Caco-2 (cell line): ENCODE measurements at regions not wholly inside any gene's neighbourhood (a gene's known extent, or its start where the extent isn't known, plus 50 kb on each side); places are given as distances from the start of the nearest gene placed in this dataset.

Experiments
- BruUV-seq: library from RNA; stranded (reverse); fragments of 400-500 nt; replicated peaks from 2 replicates; lab custom pipeline; 2021; lab: Mats Ljungman, UMichigan
- CTCF ChIA-PET: fragments of 300-600 bp; sonication (Branson Sonifier 250); formaldehyde crosslinking; loops from one replicate; lab custom pipeline; 2022; ENCODE audit warnings: antibody characterized with exemption; lab: Charles Lee
- POLR2A ChIA-PET: fragments of 300-600 bp; sonication (Branson Sonifier 250); formaldehyde crosslinking; loops from one replicate; lab custom pipeline; 2022; ENCODE audit warnings: antibody characterized with exemption; lab: Charles Lee
- DNase-seq, 2 experiments: peaks; one replicate each; pipeline versions ENCODE4 v3.0.0 to v3.0.0-alpha.2; 2020 to 2022
- H3K27me3 ChIP-seq: replicated peaks from 2 replicates; pipeline ENCODE4 v1.6.0; 2011; ENCODE audit warnings: low read length; ENCODE audit not compliant: control insufficient read depth, insufficient read depth
- H3K36me3 ChIP-seq: 2 replicates; pipeline ENCODE4 v1.5.1; 2011; ENCODE audit warnings: low read length; ENCODE audit not compliant: control insufficient read depth, insufficient read depth
- H3K4me1 ChIP-seq: fragments of 250-450 bp; sonication (Bioruptor Pico); 2 replicates; pipeline ENCODE4 v1.5.1; 2020; ENCODE audit warnings: mild to moderate bottlenecking
- H3K4me3 ChIP-seq: 2 replicates; pipeline ENCODE4 v1.5.1; 2011; ENCODE audit warnings: low read depth, mild to moderate bottlenecking, control low read depth, low read length
- H3K9me3 ChIP-seq: fragments of 250-450 bp; sonication (Bioruptor Pico); 2 replicates; pipeline ENCODE4 v1.5.1; 2020; ENCODE audit warnings: mild to moderate bottlenecking, moderate library complexity
- H3K27ac Mint-ChIP-seq: one replicate; pipeline ENCODE4 v1.8.0; 2022; ENCODE audit warnings: mixed read lengths; ENCODE audit not compliant: unreplicated experiment
- H3K27me3 Mint-ChIP-seq: one replicate; pipeline ENCODE4 v1.8.0; 2022; ENCODE audit warnings: mixed read lengths; ENCODE audit not compliant: insufficient read depth, unreplicated experiment
- H3K36me3 Mint-ChIP-seq: one replicate; pipeline ENCODE4 v1.8.0; 2022; ENCODE audit warnings: mild to moderate bottlenecking, mixed read lengths; ENCODE audit not compliant: insufficient read depth, unreplicated experiment
- H3K4me1 Mint-ChIP-seq: one replicate; pipeline ENCODE4 v1.8.0; 2022; ENCODE audit warnings: low read depth, mixed read lengths; ENCODE audit not compliant: unreplicated experiment
- H3K4me3 Mint-ChIP-seq: one replicate; pipeline ENCODE4 v1.8.0; 2022; ENCODE audit warnings: mild to moderate bottlenecking, moderate library complexity, mixed read lengths; ENCODE audit not compliant: unreplicated experiment
- H3K9me3 Mint-ChIP-seq: one replicate; pipeline ENCODE4 v1.8.0; 2022; ENCODE audit warnings: mixed read lengths; ENCODE audit not compliant: unreplicated experiment
- intact Hi-C: fragments of 100-400 bp; cut with micrococcal nuclease; formaldehyde crosslinking; loops from one replicate; pipeline ENCODE4 v1.10.0; 2022; ENCODE audit not compliant: unreplicated experiment
- TF ChIP-seq, protein P1 (sequence below), 2 experiments: fragments of 200-600 bp in 1 of 2; IDR thresholded peaks; 1 replicate in 1 of 2; 2 replicates in 1 of 2; pipeline versions ENCODE4 v1.5.1 to v1.8.0; 2011 to 2022; ENCODE audit warnings: antibody characterized with exemption in 1 of 2, control low read depth in 1 of 2, inconsistent platforms in 1 of 2, low read depth in 1 of 2, low read length in 1 of 2, mild to moderate bottlenecking in 1 of 2, moderate library complexity in 1 of 2; ENCODE audit not compliant: insufficient read depth in 1 of 2, severe bottlenecking in 1 of 2, unreplicated experiment in 1 of 2

GRCh38 chr6:25150031-25150430, 129.1 kb upstream of the CARMIL1 start:
- no TSS peak for BruUV-seq

GRCh38 chr6:25150863-25151262, 128.3 kb upstream of the CARMIL1 start:
- Histone ChIP-seq H3K27me3 (no peaks in the 10 kb centered on the region), H3K4me1 (peaks cover 26% of the 10 kb centered on the region), H3K36me3 (no peaks in the 10 kb centered on the region; the same call in 1 of the 2 replicates), H3K4me3 (no peak overlapping the region), H3K9me3 (peaks cover 7% of the 10 kb centered on the region; the same call in 1 of the 2 replicates)
- TF ChIP-seq, protein P1, sequence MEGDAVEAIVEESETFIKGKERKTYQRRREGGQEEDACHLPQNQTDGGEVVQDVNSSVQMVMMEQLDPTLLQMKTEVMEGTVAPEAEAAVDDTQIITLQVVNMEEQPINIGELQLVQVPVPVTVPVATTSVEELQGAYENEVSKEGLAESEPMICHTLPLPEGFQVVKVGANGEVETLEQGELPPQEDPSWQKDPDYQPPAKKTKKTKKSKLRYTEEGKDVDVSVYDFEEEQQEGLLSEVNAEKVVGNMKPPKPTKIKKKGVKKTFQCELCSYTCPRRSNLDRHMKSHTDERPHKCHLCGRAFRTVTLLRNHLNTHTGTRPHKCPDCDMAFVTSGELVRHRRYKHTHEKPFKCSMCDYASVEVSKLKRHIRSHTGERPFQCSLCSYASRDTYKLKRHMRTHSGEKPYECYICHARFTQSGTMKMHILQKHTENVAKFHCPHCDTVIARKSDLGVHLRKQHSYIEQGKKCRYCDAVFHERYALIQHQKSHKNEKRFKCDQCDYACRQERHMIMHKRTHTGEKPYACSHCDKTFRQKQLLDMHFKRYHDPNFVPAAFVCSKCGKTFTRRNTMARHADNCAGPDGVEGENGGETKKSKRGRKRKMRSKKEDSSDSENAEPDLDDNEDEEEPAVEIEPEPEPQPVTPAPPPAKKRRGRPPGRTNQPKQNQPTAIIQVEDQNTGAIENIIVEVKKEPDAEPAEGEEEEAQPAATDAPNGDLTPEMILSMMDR (IDR thresholded peaks at IDR 0.05; ENCODE audit: insufficient read depth in 1 of 2, low read depth in 1 of 2, low read length in 1 of 2, severe bottlenecking in 1 of 2, unreplicated experiment in 1 of 2), result no peak
- intact Hi-C loops, result no loop called here
- POLR2A ChIA-PET, result no interaction called here
- BruUV-seq, result no TSS peak
- H3K4me1 Mint-ChIP-seq, result peaks cover 6% of the 10 kb centered on the region
- peaks cover 20% of the 10 kb centered on the region for H3K36me3 Mint-ChIP-seq
- CTCF ChIA-PET, result no interaction called here
- DNase-seq, result no peak
- no peak overlapping the region for H3K4me3 Mint-ChIP-seq
- no peak overlapping the region for H3K27ac Mint-ChIP-seq
- no peaks in the 10 kb centered on the region for H3K27me3 Mint-ChIP-seq
- H3K9me3 Mint-ChIP-seq, result peaks cover 28% of the 10 kb centered on the region

More at GRCh38 chr6:25150031-25150430, 129.1 kb upstream of the CARMIL1 start:
- Mint-ChIP-seq H3K27ac (no peak overlapping the region), H3K9me3 (peaks cover 24% of the 10 kb centered on the region), H3K36me3 (peaks cover 16% of the 10 kb centered on the region), H3K4me3 (no peak overlapping the region), H3K27me3 (no peaks in the 10 kb centered on the region), H3K4me1 (peaks cover 6% of the 10 kb centered on the region)
- POLR2A ChIA-PET, result no interaction called here
- DNase-seq, result no peak
- H3K36me3 ChIP-seq, result no peaks in the 10 kb centered on the region; the same call in 1 of the 2 replicates
- intact Hi-C loops, result no loop called here
- H3K27me3 ChIP-seq, result no peaks in the 10 kb centered on the region
- CTCF ChIA-PET, result no interaction called here
- TF ChIP-seq, protein P1 (IDR thresholded peaks at IDR 0.05; ENCODE audit: insufficient read depth in 1 of 2, low read depth in 1 of 2, low read length in 1 of 2, severe bottlenecking in 1 of 2, unreplicated experiment in 1 of 2), result no peak
- no peak overlapping the region for H3K4me3 ChIP-seq
- peaks cover 17% of the 10 kb centered on the region for H3K4me1 ChIP-seq
- peaks cover 7% of the 10 kb centered on the region; the same call in 1 of the 2 replicates for H3K9me3 ChIP-seq

DNA sequence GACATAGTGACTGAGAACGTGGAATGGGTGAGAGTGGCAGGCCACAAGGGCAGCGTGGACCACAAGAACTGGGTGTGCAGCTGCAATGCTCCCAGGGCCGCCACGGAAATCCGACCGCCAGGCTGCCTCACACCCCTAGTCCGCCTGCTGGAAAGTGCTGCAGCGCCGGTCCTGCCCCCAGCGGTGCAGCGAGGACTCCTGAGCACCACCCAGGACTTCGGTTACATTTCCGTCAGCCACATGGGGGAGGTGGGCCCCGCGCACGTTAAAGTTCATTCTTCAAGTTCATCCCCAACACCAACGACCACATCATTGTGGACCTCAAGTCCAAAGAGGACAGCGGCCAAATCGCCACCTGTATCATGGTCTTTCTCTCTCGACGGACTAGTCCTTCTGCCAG, 126.1 kb upstream of the CARMIL1 start:
- intact Hi-C loops, result no loop called here
- CTCF ChIA-PET, result no interaction called here
- no peaks in the 10 kb centered on the region; the same call in 1 of the 2 replicates for H3K36me3 ChIP-seq
- TF ChIP-seq, protein P1 (IDR thresholded peaks at IDR 0.05; ENCODE audit: insufficient read depth in 1 of 2, low read depth in 1 of 2, low read length in 1 of 2, severe bottlenecking in 1 of 2, unreplicated experiment in 1 of 2), result no peak
- Mint-ChIP-seq H3K27me3 (no peaks in the 10 kb centered on the region), H3K27ac (no peak overlapping the region), H3K4me3 (no peak overlapping the region), H3K9me3 (peaks cover 40% of the 10 kb centered on the region), H3K36me3 (peaks cover 25% of the 10 kb centered on the region), H3K4me1 (peaks cover 18% of the 10 kb centered on the region)
- H3K4me3 ChIP-seq, result no peak overlapping the region
- DNase-seq, result no peak
- POLR2A ChIA-PET, result no interaction called here
- H3K27me3 ChIP-seq, result no peaks in the 10 kb centered on the region
- H3K9me3 ChIP-seq, result peaks cover 19% of the 10 kb centered on the region
- peaks cover 31% of the 10 kb centered on the region for H3K4me1 ChIP-seq
- BruUV-seq, result no TSS peak
